IMR-90 (cell line): ENCODE measurements at regions not wholly inside any gene's neighbourhood (a gene's known extent, or its start where the extent isn't known, plus 50 kb on each side); places are given as distances from the start of the nearest gene placed in this dataset.

Experiments used
- ATAC-seq: fragments of 200-7000 bp; cut with Tn5 transposase; 2 replicates; pipeline ENCODE4 v1.9.1; 2020; ENCODE audit warnings: low read depth, mild to moderate bottlenecking, moderate library complexity
- BruUV-seq: library from RNA; stranded (reverse); fragments of 400-500 nt; replicated peaks from 2 replicates; lab custom pipeline; 2021; lab: Mats Ljungman, UMichigan
- CTCF ChIA-PET: fragments of 300-600 bp; formaldehyde crosslinking; extraction: SDS; loops from one replicate; lab custom pipeline; 2021; ENCODE audit warnings: antibody characterized with exemption; lab: Yijun Ruan, JAX
- POLR2A ChIA-PET: fragments of 300-600 bp; sonication (Branson Sonifier 250); formaldehyde crosslinking; loops from one replicate; lab custom pipeline; 2022; ENCODE audit warnings: antibody characterized with exemption; ENCODE audit not compliant: unreplicated experiment; lab: Charles Lee
- DNase-seq: peaks from one replicate; pipeline ENCODE4 v3.0.0; 2013
- H2AFZ ChIP-seq: replicated peaks from 2 replicates; pipeline ENCODE3; 2013; ENCODE audit warnings: low read length, mild to moderate bottlenecking; ENCODE audit not compliant: poor library complexity
- H2AK5ac ChIP-seq: 2 replicates; pipeline ENCODE4 v1.6.1; 2013; ENCODE audit warnings: low read depth, low read length, inconsistent platforms
- H2AK9ac ChIP-seq: replicated peaks from 2 replicates; pipeline ENCODE3; 2013; ENCODE audit warnings: mild to moderate bottlenecking, low read depth, low read length, moderate library complexity; ENCODE audit not compliant: poor library complexity
- H2BK120ac ChIP-seq: 2 replicates; pipeline ENCODE4 v1.6.1; 2013; ENCODE audit warnings: low read depth, low read length, inconsistent platforms
- H2BK15ac ChIP-seq: 3 replicates; pipeline ENCODE4 v1.6.1; 2013; ENCODE audit warnings: low read depth, low read length, inconsistent platforms
- H2BK20ac ChIP-seq: 2 replicates; pipeline ENCODE4 v1.6.1; 2013; ENCODE audit warnings: low read depth, mild to moderate bottlenecking, inconsistent platforms, low read length, moderate library complexity
- H2BK5ac ChIP-seq: 2 replicates; pipeline ENCODE4 v1.6.1; 2013; ENCODE audit warnings: mild to moderate bottlenecking, low read depth, low read length, inconsistent platforms; ENCODE audit not compliant: poor library complexity, severe bottlenecking
- H3K14ac ChIP-seq: replicated peaks from 2 replicates; pipeline ENCODE4 v1.6.1; 2013; ENCODE audit warnings: low read depth, low read length, inconsistent platforms
- H3K18ac ChIP-seq: 2 replicates; pipeline ENCODE4 v1.6.1; 2013; ENCODE audit warnings: low read depth, low read length, control low read depth
- H3K23ac ChIP-seq: 2 replicates; pipeline ENCODE4 v1.6.1; 2013; ENCODE audit warnings: low read depth, low read length, inconsistent platforms
- H3K27ac ChIP-seq: 2 replicates; pipeline ENCODE4 v1.5.1; 2013; ENCODE audit warnings: mild to moderate bottlenecking, control low read depth, low read length; ENCODE audit not compliant: insufficient read depth
- H3K27me3 ChIP-seq: 2 replicates; pipeline ENCODE4 v1.6.1; 2013; ENCODE audit warnings: low read length; ENCODE audit not compliant: control insufficient read depth, insufficient read depth
- H3K36me3 ChIP-seq: 2 replicates; pipeline ENCODE4 v1.6.1; 2013; ENCODE audit warnings: low read length, mixed read lengths; ENCODE audit not compliant: control insufficient read depth, insufficient read depth
- H3K4ac ChIP-seq: 2 replicates; pipeline ENCODE4 v1.6.1; 2013; ENCODE audit warnings: low read depth, low read length, inconsistent platforms
- H3K4me1 ChIP-seq: 2 replicates; pipeline ENCODE4 v1.6.1; 2013; ENCODE audit warnings: low read length, mixed read lengths; ENCODE audit not compliant: control insufficient read depth, insufficient read depth
- H3K4me2 ChIP-seq: 2 replicates; pipeline ENCODE4 v1.6.1; 2013; ENCODE audit warnings: low read depth, mild to moderate bottlenecking, control low read depth, low read length, moderate library complexity
- H3K4me3 ChIP-seq: 2 replicates; pipeline ENCODE4 v1.5.1; 2013; ENCODE audit warnings: low read depth, mild to moderate bottlenecking, control low read depth, low read length, moderate library complexity; ENCODE audit not compliant: insufficient read depth
- H3K56ac ChIP-seq: 2 replicates; pipeline ENCODE4 v1.6.1; 2013; ENCODE audit warnings: low read length, inconsistent platforms; ENCODE audit not compliant: insufficient read depth; ENCODE audit errors: extremely low read depth
- H3K79me1 ChIP-seq, 2 experiments: 2 replicates each; pipeline ENCODE4 v1.6.1; 2013; ENCODE audit warnings: low read length in 2 of 2, inconsistent platforms in 1 of 2, low read depth in 1 of 2
- H3K9ac ChIP-seq: 2 replicates; pipeline ENCODE4 v1.6.1; 2013; ENCODE audit warnings: low read depth, low read length, control low read depth
- H3K9me1 ChIP-seq: 2 replicates; pipeline ENCODE4 v1.6.1; 2013; ENCODE audit warnings: low read length, inconsistent platforms; ENCODE audit not compliant: insufficient read depth
- H3K9me3 ChIP-seq: 2 replicates; pipeline ENCODE4 v1.6.1; 2013; ENCODE audit warnings: low read length; ENCODE audit not compliant: control insufficient read depth, insufficient read depth
- H4K20me1 ChIP-seq: 2 replicates; pipeline ENCODE4 v1.6.1; 2013; ENCODE audit warnings: low read length, inconsistent platforms; ENCODE audit not compliant: insufficient read depth
- H4K5ac ChIP-seq: 2 replicates; pipeline ENCODE4 v1.6.1; 2013; ENCODE audit warnings: mild to moderate bottlenecking, low read depth, low read length, control low read depth
- H4K8ac ChIP-seq, 2 experiments: 2 replicates each; pipeline ENCODE4 v1.6.1; 2013; ENCODE audit warnings: low read depth in 2 of 2, low read length in 2 of 2, control low read depth in 1 of 2, inconsistent platforms in 1 of 2
- H4K91ac ChIP-seq: 2 replicates; pipeline ENCODE4 v1.6.1; 2013; ENCODE audit warnings: low read depth, low read length, inconsistent platforms; ENCODE audit not compliant: insufficient read depth
- BHLHE40 ChIP-seq: fragments of 150-350 bp; IDR thresholded peaks from 2 replicates; pipeline ENCODE4 v1.6.1; 2016; ENCODE audit warnings: mild to moderate bottlenecking, low read depth, low read length
- CEBPB ChIP-seq: IDR thresholded peaks from 2 replicates; pipeline ENCODE4 v1.6.1; 2012; ENCODE audit warnings: low read depth, low read length, improper control_type of control experiment
- FOS ChIP-seq: fragments of 150-350 bp; IDR thresholded peaks from 2 replicates; pipeline ENCODE4 v1.6.1; 2016; ENCODE audit warnings: low read depth, low read length
- MAFK ChIP-seq: IDR thresholded peaks from 2 replicates; pipeline ENCODE4 v1.6.1; 2012; ENCODE audit warnings: low read depth, low read length, improper control_type of control experiment
- MXI1 ChIP-seq: IDR thresholded peaks from 2 replicates; pipeline ENCODE4 v1.6.1; 2012; ENCODE audit warnings: low read depth, mild to moderate bottlenecking, low read length, moderate library complexity, borderline replicate concordance
- NFE2L2 ChIP-seq: fragments of 150-350 bp; IDR thresholded peaks from 2 replicates; pipeline ENCODE4 v1.6.1; 2016; ENCODE audit warnings: low read depth, mild to moderate bottlenecking, low read length
- RAD21 ChIP-seq: IDR thresholded peaks from 2 replicates; pipeline ENCODE4 v1.6.1; 2012; ENCODE audit warnings: low read length, improper control_type of control experiment
- SMC3 ChIP-seq: fragments of 150-350 bp; IDR thresholded peaks from 2 replicates; pipeline ENCODE4 v1.6.1; 2016; ENCODE audit warnings: low read depth, mild to moderate bottlenecking, antibody characterized with exemption, low read length, moderate library complexity
- WGBS, 2 experiments: methylation state at CpG; one replicate each; pipeline versions ENCODE4 v1.1.5 to v1.1.7; 2013; ENCODE audit warnings: missing lambda C conversion rate in 2 of 2; ENCODE audit not compliant: insufficient read length in 1 of 2; ENCODE audit errors: extremely low coverage in 2 of 2; 5-methylcytosine and 5-hydroxymethylcytosine counted together
- dilution Hi-C: fragments of 300-500 bp; cut with HindIII; formaldehyde crosslinking; loops from one replicate; pipeline ENCODE4 v1.14.3; 2018; ENCODE audit warnings: low sequenced_read_pairs; ENCODE audit not compliant: unreplicated experiment
- in situ Hi-C: fragments of 300-500 bp; cut with MboI; formaldehyde crosslinking; loops from 3 replicates; pipeline ENCODE4 v1.14.3; 2019; ENCODE audit warnings: low sequenced_read_pairs, inconsistent platforms, mixed read lengths
- intact Hi-C: fragments of 100-400 bp; cut with micrococcal nuclease; formaldehyde crosslinking; loops from 2 replicates; pipeline ENCODE4 v1.10.0; 2022
- TF ChIP-seq, protein P1 (sequence below): fragments of 150-350 bp; IDR thresholded peaks from 2 replicates; pipeline ENCODE4 v1.6.1; 2016; ENCODE audit warnings: low read depth, mild to moderate bottlenecking, low read length, moderate library complexity, borderline replicate concordance

DNA sequence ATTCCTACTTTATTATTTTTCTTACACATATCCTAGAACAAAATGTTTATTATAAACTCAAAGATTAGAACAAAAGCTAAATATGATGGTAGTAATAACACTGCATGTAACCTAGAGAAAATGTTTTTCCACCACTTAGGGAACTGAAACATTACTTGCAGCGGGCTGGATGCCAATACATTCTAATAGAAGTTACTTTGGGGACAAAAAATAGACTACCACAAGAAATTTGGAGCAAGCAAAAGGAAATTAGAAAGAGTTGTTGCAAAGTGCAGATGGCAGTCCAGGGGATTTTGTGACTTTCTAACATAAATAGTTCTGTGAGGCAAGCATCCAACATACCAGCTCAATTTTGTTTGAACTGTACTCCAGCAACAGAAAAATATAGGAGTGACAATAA, 255.3 kb upstream of the GRIN3A start:
- Histone ChIP-seq H4K5ac (no peak overlapping the region), H3K27me3 (no peaks in the 10 kb centered on the region), H2BK120ac (no peak overlapping the region), H3K56ac (no peak overlapping the region), H3K4ac (no peak overlapping the region), H4K20me1 (no peaks in the 10 kb centered on the region), H3K18ac (no peak overlapping the region), H2BK15ac (no peak overlapping the region), H2BK5ac (no peak overlapping the region), H2AK5ac (no peak overlapping the region), H3K4me1 (no peaks in the 10 kb centered on the region), H3K9me1 (no peaks in the 10 kb centered on the region), H3K4me3 (no peak overlapping the region), H3K9me3 (no peaks in the 10 kb centered on the region; the same call in 1 of the 2 replicates), H2AK9ac (no peak overlapping the region), H3K4me2 (no peak overlapping the region), H3K9ac (no peak overlapping the region), H4K91ac (no peak overlapping the region), H3K27ac (no peak overlapping the region), H3K36me3 (no peaks in the 10 kb centered on the region), H2BK20ac (no peak overlapping the region), H3K79me1 (no peaks in the 10 kb centered on the region), H3K23ac (no peak overlapping the region), H2AFZ (no peak overlapping the region), H3K14ac (no peak overlapping the region), H4K8ac (no peak overlapping the region)
- in situ Hi-C loops, result no loop called here
- ChIA-PET POLR2A (no interaction called here), CTCF (interaction anchor here (0.6 kb wide), 1 partner anchor 221 kb away, joined by 3 read pairs; no protein-coding TSS in a partner anchor)
- no TSS peak for BruUV-seq
- no peak for TF ChIP-seq MAFK
- no peak for TF ChIP-seq CEBPB
- no peak for TF ChIP-seq RAD21
- TF ChIP-seq, protein P1, sequence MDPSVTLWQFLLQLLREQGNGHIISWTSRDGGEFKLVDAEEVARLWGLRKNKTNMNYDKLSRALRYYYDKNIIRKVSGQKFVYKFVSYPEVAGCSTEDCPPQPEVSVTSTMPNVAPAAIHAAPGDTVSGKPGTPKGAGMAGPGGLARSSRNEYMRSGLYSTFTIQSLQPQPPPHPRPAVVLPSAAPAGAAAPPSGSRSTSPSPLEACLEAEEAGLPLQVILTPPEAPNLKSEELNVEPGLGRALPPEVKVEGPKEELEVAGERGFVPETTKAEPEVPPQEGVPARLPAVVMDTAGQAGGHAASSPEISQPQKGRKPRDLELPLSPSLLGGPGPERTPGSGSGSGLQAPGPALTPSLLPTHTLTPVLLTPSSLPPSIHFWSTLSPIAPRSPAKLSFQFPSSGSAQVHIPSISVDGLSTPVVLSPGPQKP, result no peak
- no peak for TF ChIP-seq SMC3
- no peak for TF ChIP-seq NFE2L2
- TF ChIP-seq FOS, result no peak
- TF ChIP-seq MXI1, result no peak
- TF ChIP-seq BHLHE40, result no peak
- ATAC-seq (no peak), DNase-seq (no peak)
- WGBS, 2 experiments, result no CpG with 5 or more reads among the region's 1 CpG
- dilution Hi-C loops, result no loop called here
- intact Hi-C loops, result no loop called here
